ENCODE measurements at regions not wholly inside any gene's neighbourhood (a gene's known extent, or its start where the extent isn't known, plus 50 kb on each side); places are given as distances from the start of the nearest gene placed in this dataset.

DNA sequence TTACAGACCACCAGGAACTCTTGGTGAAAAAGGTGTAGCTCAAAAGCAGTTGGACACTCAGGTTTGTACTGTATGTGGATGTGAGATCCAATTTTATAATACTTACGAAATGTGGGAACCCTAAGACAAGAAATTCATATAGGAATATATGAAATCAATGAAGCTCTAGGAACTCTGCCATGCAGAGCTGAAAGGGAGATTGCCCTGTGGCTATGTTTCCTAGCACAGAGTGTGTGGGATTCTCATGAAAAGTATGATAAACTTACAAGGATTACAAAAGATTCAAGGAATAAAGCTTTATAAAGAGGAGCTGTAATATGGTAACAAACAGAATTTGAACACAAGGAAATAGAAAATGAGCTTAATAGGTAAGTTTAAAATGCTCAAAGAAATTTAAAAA, 205.7 kb upstream of the FAM83B start:
- no peak for DNase-seq (ENCODE audit: low read depth)

DNA sequence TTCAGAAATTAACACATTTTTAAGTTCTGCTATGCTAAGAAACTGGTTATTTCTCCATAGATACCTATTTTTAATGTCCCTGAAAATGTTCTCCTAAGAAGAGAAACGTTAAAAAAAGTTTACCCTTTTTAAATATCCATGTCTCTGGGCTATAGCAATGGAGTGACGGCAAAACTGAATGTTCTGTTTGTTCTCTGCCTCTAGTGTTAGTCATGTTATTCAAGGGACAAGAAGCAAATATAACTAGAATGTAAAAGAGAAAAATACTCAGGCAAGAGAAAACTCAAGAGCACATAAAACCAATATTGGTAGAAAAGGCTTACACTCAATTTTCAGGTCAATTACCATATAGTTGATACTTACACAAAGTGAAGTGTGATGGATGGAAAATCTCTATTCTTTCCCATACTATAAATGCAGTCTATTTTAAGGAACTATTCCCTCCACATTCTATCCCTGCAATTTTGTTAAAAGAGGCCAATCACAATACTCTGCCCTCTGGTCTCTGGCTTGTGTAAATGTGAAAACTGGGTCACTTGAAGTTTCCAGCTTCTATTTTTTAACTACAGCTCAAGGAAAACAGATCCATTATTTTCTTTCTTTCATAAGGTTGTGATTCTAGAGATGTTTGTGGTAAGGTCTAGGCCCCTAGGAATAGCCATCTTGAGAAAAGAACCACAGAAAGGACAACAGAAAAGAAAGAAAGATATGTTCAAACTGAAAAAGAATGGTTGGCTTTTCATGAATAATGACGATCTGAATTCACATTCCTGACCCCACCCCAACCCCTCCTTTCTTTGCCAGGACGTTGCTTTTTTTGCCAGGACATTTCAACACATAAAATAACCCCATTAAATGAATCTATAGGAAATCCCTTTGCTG, 200.3 kb upstream of the FAM83B start:
- no peak for DNase-seq (ENCODE audit: low read depth)

DNA sequence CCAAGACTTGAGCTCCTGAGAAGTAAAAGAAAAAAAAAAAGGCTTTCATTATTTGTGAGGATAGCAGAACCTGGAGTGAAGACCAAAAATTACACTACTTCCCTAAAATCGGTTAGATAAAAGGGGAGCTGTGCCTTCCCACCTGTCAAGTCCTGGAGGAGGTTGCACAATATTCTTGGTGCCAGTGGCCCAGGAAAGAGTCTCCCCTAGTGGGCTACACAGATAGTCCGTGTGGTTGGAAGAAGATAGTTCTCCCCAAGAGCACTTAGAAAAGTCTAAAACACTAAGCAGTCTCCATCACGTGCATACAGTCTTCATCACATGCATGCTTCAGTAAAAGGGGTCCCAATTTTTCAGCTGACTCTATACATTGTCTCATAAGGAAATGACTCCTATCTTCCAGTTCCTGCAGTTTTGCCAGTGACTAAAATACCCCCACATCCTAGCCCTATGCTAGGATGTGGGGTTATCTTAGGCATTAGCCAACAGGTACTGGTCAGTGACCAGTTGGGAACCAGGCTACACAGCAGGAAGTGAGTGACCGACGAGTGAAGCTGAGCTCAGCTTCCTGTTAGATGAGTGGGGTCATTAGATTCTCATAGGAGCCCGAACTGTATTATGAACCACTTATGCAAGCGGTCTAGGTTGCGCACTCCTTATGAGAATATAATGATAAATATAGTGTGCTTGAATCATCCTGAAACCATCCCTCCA, 199.5 kb upstream of the FAM83B start:
- DNase-seq (ENCODE audit: low read depth): no peak

DNA sequence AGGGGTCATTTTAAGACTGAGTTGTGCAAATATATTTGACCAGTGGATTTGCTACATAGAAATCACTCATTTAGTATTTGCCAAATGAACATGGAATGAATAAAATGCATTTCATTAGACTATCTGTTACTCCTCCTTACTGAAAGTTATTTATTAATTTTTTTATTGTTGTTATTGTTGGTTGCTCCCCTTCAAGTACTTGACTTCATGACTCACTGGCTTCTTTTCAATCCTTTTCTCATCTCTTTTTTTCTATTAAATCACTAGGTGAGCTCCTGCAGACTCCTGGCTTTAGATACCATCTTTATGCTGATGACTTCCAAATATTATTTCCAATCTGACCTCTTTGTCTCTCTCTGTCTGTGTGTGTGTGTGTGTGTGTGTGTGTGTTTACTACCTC, 192.2 kb upstream of the FAM83B start:
- DNase-seq (ENCODE audit: low read depth): no peak

DNA sequence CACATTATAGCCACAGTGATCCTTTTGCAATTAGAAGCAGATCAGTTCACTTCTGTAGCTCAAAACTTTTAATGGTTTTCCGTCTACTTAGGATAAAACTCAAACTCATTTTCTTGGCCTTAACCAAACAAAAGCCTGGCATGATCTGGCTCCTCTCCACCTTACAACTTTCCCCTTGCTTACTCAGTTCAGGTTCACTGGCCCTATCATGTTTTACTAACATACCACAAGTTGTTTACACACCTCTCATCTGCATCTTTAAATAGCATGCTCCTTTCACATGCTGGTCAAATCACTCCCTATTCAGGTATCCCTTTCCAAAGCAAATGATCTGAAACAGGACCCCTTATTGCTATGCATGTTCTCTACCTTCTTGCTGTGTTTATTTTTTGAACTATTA, 191.4 kb upstream of the FAM83B start:
- DNase-seq (ENCODE audit: low read depth): no peak

DNA sequence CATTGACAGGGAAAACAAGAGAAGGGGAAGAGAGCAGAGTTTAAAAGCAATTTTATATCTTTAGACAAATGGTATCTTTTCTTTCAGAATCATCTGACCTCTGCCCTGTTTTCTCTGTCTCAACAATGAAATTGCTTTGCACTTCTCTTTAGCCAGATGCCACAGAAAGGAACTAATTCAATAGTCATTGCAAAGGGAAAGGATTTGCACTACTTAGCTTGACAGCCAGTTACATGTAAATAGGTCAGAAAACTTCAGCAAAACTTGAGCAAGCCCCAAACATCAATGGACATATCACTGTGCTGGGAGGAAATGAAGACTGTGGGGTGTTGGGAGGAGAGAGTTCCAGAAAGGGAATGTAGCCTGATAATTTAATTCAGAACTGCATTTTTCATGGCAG, 181.3 kb upstream of the FAM83B start:
- no peak for DNase-seq (ENCODE audit: low read depth)

DNA sequence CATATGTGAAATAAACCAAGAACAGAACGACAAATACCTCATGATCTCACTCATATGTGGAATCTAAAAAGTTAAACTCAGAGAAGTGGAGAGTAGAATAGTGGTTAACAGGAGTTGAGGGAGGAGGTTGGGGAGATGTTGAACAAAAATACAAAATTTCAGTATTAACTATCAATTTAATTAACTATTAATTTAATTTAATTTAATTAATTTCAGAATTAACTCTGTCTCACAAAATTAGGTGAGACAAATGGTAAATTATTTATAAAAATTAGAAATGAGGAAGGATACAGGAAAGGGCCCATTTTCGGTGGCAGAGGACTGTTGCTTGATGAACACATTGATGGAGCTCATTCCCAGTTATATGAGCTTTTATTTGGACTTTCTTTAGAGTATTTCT, 166.0 kb upstream of the FAM83B start:
- no peak for DNase-seq (ENCODE audit: low read depth)

DNA sequence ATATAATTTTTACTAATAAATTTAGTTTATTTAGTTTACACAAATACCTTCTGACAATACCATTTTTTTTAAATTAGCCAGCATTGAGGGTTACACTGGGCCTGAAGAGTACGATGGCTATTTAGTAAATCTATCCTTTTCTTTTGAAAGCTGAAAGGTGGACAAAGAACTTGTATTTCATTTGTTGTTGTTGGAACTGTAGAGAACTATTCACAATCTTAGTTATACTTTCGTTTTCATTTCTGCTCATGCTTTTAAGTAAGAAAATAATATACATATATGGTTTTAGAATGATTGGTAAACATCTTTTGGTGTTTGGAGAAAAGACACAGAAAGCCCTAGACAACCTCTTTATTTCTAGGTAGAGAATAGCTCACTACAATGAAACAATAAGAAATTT, 165.3 kb upstream of the FAM83B start:
- DNase-seq (ENCODE audit: low read depth): no peak

DNA sequence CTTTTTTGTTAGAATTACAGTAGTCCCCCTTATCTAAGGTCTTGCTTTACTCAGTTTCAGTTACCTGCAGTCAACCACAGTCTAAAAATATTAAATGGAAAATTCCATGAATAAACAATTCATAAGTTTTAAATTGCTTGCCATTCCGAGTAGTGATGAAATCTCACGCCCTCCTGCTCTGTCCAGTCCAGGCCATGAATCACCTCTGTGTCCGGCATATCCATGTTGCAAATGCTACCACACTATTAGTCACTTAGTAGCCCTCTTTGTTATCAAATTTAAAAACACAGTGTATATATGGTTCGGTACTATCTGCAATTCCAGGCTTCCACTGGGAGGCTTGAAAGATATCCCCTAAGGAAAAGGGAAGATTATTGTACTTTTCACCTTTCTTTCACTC, 164.6 kb upstream of the FAM83B start:
- DNase-seq (ENCODE audit: low read depth): no peak

DNA sequence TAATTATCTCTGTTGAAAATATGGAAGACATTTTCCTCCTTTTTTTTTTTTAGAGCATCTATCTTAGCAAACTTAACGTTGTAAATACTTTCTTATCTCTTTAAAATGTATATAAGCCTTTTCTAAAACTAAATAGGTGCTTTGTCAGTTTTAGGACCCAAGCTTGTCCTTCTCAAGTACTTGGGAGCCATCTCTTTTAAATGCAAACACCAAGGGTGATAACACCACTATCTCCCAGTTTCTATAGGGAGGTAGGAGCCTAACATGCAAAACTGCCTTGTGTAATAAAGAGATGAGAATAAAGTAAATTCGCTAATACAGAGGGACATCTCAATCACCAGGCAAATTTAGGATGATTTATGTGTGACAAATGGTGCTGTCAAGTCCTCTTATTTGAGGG, 157.0 kb upstream of the FAM83B start:
- no peak for DNase-seq (ENCODE audit: low read depth)

DNA sequence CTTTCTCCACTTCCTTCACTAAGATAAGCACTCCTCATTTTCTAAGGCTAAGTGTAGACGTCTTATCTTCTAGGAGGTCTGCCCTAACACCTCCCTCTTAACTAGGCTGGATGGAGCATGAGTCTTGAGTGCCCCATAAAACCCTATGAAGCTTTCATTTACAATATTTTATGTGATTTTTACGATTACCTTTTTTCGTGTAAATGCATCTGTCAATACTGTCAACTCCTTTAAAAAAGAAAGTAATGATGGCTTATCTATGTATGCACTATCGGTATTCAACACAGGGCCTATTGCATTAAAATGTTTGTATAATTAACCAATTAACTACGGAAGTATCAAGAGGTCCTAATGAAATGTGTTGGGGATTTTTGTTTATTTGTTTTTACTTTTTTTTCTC, 156.0 kb upstream of the FAM83B start:
- DNase-seq (ENCODE audit: low read depth): no peak

DNA sequence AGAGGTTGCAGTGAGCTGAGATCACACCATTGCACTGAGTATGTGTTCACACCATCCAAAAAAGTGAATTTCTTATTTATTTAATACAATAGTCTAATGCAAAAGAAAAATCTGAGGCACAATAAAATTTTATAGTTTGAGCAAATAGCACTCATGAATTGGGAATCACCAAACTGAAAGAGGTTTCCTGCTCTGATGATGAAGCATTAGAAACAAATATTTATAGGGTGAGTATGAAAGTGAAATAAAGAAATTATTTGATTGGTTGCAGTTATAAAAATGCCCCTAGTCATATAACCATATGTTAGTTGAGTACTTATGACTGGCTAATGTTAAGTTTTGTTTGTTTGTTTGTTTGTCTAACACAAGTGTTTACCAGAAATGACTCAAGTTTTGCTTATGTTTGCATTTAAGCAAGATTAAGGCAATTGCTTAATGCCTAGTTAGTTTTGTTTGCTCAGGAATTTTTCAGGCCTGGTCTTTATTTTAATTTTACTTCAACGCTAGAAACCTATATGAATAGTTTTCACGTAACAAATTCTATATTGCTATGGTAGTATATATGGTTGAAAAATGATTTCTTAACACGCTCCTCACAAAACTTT, 151.5 kb upstream of the FAM83B start:
- no peak for DNase-seq (ENCODE audit: low read depth)

DNA sequence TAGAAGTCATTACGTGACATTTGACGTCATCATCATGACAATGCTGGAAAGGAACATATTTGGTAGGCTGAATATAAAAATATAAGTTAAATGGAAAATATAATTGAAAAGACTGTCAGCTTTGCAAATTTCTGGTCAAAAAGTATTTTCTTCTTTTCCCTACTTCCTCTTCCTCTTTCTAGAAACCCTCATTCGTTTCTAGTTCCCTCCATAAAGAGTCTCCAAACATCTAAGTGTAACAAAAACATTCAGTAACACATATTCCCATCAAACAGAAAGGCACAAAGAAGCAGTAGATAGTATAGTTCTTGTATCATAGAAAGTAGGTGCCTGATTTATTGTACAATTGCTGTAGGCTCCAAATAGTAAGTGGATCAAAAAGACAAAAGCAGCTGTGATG, 150.8 kb upstream of the FAM83B start:
- DNase-seq (ENCODE audit: low read depth): no peak

DNA sequence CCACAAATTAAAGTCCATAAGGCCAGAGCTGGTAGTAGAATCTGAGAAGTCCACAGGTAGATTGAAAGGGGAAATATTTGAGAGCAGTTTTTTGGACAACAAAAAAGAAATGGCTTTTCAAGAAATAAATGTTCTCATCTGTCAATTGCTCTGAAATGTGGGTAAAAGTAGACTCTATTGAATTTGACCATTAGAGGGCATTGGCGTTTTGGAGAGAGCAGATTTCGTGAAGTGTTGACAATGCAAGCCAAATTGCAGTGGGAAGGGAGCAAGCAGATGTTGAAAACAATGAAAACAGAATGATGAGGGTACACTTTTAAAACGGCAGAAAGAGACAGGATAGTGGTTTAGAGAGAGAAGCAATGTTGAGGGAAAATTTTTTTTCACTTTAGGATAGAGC, 149.1 kb upstream of the FAM83B start:
- DNase-seq (ENCODE audit: low read depth): no peak

DNA sequence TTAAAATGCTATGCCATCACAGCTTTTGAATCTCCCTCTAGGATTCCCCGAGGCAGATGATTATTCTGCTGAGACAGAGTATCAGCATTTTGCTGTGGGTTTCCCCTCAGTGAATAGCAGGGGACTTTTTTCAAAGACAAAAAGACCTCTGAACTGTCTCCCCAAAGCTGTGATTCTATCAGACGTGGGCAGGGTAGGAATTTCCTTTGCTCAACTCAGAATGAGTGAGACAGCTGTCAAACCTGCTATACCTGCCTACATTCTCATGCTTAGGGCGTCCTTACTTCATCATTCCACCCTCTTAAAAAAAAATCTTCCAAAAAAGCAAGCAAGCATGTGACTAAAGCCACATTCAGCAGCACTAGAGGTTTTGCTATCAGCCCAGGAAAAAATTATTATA, 147.6 kb upstream of the FAM83B start:
- no peak for DNase-seq (ENCODE audit: low read depth)

DNA sequence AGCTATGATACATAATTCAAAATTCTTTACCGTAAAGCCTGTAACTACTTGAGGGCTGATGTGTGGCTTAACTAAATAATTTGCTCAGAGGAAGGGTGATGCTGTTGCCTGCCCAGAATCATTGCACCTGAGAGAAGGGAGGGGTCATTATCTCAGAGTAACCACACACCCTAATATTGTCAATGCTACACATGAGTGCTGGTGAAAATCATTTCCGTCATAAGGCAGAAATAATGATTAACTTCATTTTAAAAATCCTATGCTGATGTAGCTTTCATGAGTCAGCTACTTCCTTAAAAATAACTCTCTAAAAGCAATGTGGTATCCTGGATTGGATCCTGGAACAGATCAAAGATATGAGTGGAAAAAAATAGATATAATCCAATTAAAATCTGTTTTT, 146.4 kb upstream of the FAM83B start:
- no peak for DNase-seq (ENCODE audit: low read depth)

DNA sequence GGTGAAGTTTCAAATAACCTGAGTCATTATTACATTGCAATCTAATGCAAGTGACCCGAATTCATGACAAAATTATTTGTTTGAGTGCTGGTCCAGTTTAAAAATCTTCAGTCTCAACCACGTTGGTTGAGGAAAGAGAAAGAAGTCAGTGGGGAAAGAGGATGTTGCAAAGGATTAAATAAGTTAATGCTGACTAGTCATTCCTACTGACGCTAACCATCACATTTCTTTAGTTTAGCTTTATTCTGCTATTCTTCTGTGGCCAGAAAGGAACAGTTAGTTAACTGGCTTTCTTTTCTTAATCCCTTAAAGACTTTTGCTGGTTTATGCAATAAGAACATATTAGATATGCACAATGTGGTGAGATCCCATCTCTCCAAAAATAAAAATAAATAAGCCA, 143.8 kb upstream of the FAM83B start:
- DNase-seq (ENCODE audit: low read depth): no peak

DNA sequence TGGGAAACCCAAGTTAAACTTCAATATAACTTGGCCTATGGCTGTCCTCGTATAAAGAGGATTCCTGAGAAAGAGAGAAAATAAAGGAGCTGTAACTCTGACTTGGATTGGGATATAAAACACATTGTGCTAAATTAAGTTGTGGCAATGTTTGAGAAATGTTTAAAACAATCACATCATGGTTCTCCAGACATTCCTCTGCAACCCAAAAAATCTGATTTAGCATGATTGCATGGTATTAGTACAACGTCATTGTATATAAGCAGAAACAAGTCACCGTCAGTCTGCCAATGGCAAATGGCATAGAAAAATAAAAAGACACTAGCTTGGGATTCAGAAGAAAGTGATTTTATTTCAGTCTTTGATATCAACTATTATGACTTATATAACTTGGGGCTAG, 140.2 kb upstream of the FAM83B start:
- DNase-seq (ENCODE audit: low read depth): no peak

DNA sequence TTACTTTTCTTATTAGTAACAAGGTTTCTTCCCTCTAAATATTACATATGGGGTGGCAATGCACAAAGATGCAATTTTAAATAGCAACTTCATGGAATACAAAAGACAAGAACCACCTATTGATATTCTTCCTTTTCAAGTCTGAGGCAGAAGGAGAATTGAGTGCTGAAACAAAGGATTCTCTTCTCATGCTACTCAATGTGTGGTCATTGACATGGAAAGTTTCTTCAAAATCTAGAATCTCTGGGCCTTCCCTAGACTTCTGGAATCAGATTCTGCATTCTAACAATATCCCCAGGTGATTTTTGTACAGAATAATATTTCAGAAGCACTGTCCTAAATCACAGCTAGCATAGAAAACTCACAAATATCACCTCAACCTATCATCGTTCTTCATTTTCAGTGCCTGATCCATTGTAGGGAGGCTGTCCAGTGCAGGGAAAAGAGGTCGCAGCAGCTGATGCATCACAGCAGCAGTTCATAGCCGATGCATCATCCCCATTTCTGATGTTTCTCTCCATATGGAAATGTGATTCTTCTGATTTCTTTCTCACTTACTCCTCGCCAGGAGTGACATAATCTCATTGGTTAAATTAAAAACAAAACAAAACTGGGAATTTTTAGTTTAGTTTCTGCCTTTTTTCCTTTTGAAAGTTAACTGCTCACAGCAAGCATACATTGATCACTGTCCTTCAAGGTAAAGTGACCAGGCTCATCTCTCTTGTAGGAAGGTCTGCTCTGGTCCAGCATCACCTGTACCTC, 139.5 kb upstream of the FAM83B start:
- no peak for DNase-seq (ENCODE audit: low read depth)

DNA sequence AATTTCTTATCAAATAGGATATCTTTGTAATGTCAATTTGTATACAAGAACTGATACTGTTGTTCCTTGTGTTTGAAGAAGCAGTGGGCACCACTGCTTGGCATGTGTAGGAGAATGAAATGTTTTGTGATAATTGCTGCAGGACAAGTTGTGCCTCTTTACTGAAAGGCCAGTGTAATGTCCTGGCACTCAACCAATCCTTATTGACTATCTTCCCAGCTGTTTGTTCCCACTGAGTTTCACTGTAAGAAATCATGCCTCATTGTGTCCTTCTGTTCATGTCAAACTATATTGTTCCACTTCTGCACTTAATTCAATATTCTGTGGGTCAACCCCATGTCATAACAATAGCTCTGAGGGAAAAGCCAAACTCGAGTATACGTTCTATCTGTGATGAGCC, 136.1 kb upstream of the FAM83B start:
- DNase-seq (ENCODE audit: low read depth): no peak

DNA sequence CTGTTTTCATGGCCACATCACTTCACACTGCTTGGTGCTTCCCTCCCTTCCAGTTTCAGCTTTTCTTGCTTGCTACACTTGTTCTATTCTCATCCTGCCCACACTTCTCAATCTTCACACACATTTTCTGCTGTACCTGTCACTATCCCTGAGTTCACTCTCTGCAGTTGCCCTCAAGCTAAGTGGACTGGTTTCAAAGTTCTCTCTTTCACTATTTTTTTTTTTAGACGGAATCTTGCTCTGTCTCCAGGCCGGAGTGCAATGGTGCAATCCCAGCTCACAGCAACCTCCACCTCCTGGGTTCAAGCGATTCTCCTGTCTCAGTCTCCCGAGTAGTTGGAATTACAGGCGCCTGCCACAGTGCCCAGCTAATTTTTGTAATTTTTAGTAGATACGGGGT, 130.6 kb upstream of the FAM83B start:
- DNase-seq (ENCODE audit: low read depth): no peak

DNA sequence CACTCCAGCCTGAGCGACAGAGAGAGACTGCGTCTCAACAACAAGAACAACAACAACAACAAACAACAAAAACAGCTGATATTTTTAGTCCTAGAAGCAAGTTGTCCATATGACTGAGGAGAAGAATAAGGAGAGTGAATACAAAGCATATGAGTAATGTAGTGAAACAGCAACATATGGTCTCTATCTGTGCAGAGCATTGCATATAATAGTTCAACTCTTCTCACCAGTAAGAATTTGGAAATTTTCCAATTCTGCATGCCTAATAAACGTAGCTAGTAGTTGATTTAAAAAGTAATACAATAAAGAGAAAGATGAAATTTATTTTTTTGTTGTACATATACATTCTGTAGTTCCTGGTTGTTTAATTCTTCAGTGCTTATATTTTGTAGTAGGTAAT, 129.7 kb upstream of the FAM83B start:
- no peak for DNase-seq (ENCODE audit: low read depth)
